ENCODE measurements at regions not wholly inside any gene's neighbourhood (a gene's known extent, or its start where the extent isn't known, plus 50 kb on each side); places are given as distances from the start of the nearest gene placed in this dataset.

GRCh38 chr18:79604205-79604912 lies 75.2 kb upstream of the CTDP1 start:
- TF ChIP-seq CTCF (IDR thresholded peaks at IDR 0.05; ENCODE audit: low read length) (no peak), EZH2 (optimal IDR thresholded peaks at IDR 0.05; ENCODE audit: low read depth, low read length) (no peak)

Measured in MM.1S (cell line).